ENCODE measurements at regions not wholly inside any gene's neighbourhood (a gene's known extent, or its start where the extent isn't known, plus 50 kb on each side); places are given as distances from the start of the nearest gene placed in this dataset.

DNA sequence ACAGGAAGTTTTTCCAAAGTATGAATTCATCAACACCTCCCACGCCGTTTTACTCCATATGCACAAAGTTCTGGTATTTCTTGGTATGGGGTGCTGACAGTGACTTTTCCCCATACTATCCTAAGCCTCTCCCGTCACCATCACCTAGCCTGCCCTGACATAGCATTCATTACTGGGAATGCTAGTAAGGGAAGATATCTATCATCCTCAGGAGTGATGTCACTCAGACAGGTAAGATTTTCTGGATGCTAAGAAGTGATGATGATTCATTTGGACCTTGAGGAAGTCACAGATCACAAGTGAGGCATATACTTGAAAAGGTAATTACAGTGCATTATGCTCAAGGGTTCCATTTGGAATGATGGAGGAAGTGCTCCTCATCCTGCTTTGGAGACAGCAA, 355.1 kb upstream of the STAC start:
- 80 to 81% methylated on average over 3 of the region's 3 CpGs for WGBS, 2 donors
- ATAC-seq (ENCODE audit: insufficient read depth, low FRiP score), result no peak
- H3K9me3 ChIP-seq (ENCODE audit: control insufficient read depth in 4 of 4, insufficient read depth in 3 of 4, low read length in 3 of 4), result peaks cover 0 to 2% (median 0%) of the 10 kb centered on the region in 4 donors

DNA sequence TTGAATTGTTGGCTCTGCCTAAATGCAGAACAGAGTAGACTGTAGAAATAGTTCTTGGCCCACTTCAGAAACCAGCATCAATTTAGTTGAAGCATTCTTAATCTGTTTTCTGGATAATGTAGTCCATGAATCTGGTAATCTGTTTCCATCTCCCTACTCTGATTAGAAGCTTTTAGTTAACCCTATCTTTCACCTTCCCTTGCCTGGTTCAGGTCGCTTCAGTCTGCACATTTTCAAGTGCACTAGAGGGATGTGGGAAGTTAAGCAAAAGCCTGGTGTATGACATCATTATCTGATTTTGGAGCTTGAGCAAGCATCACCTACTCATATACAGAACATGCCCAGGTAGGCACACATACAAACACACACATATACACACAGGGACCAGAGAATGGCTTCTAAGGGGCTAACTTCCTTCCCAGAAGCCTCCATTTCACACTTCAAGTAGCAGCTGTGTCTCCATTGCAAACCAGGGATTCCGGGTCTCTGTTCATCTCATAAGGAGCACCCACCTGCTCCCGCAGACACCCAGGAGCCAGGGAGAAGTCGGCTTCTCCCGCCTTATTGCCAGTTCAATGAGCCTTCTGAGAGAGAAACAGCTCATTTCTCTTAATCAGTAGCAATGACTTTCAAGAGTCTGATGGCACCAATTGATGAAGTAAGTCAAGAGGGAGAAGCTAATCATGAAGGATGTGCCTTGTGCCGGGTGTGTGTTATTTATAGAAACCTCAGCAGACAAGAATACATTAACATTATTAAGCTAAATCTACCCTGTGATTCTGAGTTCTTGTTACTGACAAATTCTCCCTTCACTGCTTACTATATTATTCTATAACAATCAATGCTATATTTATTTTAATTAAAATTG, 347.9 kb upstream of the STAC start:
- Histone ChIP-seq H3K36me3 (ENCODE audit: control insufficient read depth in 4 of 4, insufficient read depth in 4 of 4, low read length in 4 of 4) (no peaks in the 10 kb centered on the region), H3K27ac (ENCODE audit: low read depth in 1 of 2, low read length in 1 of 2) (no peak overlapping the region), H3K27me3 (ENCODE audit: control insufficient read depth in 3 of 3, insufficient read depth in 3 of 3, low read length in 2 of 3) (no peaks in the 10 kb centered on the region), H3K9me3 (ENCODE audit: control insufficient read depth in 4 of 4, insufficient read depth in 3 of 4, low read length in 3 of 4) (peaks cover 0 to 6% (median 1%) of the 10 kb centered on the region in 4 donors), H3K9ac (ENCODE audit: insufficient read depth in 1 of 2, low read length in 2 of 2) (no peak overlapping the region), H3K4me1 (ENCODE audit: control insufficient read depth in 5 of 5, insufficient read depth in 5 of 5, low read length in 5 of 5) (no peaks in the 10 kb centered on the region), H3K4me3 (no peak overlapping the region)
- TF ChIP-seq, protein P1, sequence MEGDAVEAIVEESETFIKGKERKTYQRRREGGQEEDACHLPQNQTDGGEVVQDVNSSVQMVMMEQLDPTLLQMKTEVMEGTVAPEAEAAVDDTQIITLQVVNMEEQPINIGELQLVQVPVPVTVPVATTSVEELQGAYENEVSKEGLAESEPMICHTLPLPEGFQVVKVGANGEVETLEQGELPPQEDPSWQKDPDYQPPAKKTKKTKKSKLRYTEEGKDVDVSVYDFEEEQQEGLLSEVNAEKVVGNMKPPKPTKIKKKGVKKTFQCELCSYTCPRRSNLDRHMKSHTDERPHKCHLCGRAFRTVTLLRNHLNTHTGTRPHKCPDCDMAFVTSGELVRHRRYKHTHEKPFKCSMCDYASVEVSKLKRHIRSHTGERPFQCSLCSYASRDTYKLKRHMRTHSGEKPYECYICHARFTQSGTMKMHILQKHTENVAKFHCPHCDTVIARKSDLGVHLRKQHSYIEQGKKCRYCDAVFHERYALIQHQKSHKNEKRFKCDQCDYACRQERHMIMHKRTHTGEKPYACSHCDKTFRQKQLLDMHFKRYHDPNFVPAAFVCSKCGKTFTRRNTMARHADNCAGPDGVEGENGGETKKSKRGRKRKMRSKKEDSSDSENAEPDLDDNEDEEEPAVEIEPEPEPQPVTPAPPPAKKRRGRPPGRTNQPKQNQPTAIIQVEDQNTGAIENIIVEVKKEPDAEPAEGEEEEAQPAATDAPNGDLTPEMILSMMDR (IDR thresholded peaks at IDR 0.05; ENCODE audit: control extremely low read depth, extremely low read depth), result no peak
- no peak for DNase-seq
- 84 to 87% methylated on average over 6 of the region's 6 CpGs for WGBS, 2 donors
- ATAC-seq (ENCODE audit: insufficient read depth, low FRiP score), result no peak

More for the DNA sequence above, 355.1 kb upstream of the STAC start:
- H3K4me1 ChIP-seq (ENCODE audit: control insufficient read depth in 5 of 5, insufficient read depth in 5 of 5, low read length in 5 of 5), result no peaks in the 10 kb centered on the region
- H3K27me3 ChIP-seq (ENCODE audit: control insufficient read depth in 3 of 3, insufficient read depth in 3 of 3, low read length in 2 of 3), result no peaks in the 10 kb centered on the region
- H3K4me3 ChIP-seq, result no peak overlapping the region
- H3K9ac ChIP-seq (ENCODE audit: insufficient read depth in 1 of 2, low read length in 2 of 2), result no peak overlapping the region
- no peak overlapping the region for H3K27ac ChIP-seq (ENCODE audit: low read depth in 1 of 2, low read length in 1 of 2)
- TF ChIP-seq, protein P1 (IDR thresholded peaks at IDR 0.05; ENCODE audit: control extremely low read depth, extremely low read depth), result no peak
- DNase-seq, result no peak
- H3K36me3 ChIP-seq (ENCODE audit: control insufficient read depth in 4 of 4, insufficient read depth in 4 of 4, low read length in 4 of 4), result no peaks in the 10 kb centered on the region

DNA sequence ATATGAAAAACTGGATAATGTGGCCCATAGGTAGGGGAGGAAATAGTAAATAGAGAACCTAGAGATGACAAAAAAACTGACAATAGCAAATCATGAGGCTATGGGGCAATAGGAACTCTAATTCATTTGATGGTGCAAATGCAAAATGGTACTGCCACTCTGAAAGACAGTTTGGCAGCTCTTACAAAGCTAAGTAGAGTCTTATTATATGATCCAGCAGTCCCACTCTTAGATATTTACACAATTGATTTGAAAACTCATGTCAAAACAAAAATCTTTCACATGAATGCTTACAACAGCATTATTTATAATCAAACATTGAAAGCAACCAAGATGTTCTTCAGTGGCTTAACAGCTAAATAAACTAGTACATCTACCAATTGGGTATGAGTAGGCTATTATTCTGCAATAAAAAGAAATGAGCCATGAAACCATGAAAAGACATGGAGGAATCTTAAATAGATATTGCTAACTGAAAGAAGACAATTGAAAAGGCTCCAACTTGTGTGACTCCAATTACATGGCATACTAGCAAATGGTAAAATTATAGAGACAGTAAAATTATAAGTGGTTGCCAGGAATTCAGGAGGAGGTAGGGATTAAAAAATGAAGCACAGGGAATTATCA, 321.8 kb upstream of the STAC start:
- Histone ChIP-seq H3K4me1 (ENCODE audit: control insufficient read depth in 5 of 5, insufficient read depth in 5 of 5, low read length in 5 of 5) (no peaks in the 10 kb centered on the region), H3K9me3 (ENCODE audit: control insufficient read depth in 4 of 4, insufficient read depth in 3 of 4, low read length in 3 of 4) (peaks cover 0 to 6% (median 0%) of the 10 kb centered on the region in 4 donors), H3K36me3 (ENCODE audit: control insufficient read depth in 4 of 4, insufficient read depth in 4 of 4, low read length in 4 of 4) (no peaks in the 10 kb centered on the region), H3K4me3 (no peak overlapping the region), H3K27me3 (ENCODE audit: control insufficient read depth in 3 of 3, insufficient read depth in 3 of 3, low read length in 2 of 3) (no peaks in the 10 kb centered on the region), H3K9ac (ENCODE audit: insufficient read depth in 1 of 2, low read length in 2 of 2) (no peak overlapping the region), H3K27ac (ENCODE audit: low read depth in 1 of 2, low read length in 1 of 2) (no peak overlapping the region)
- no peak for ATAC-seq (ENCODE audit: insufficient read depth, low FRiP score)
- DNase-seq, result no peak
- TF ChIP-seq, protein P1 (IDR thresholded peaks at IDR 0.05; ENCODE audit: control extremely low read depth, extremely low read depth), result no peak

Data from lung (tissue), 11 donors.